Activated T-helper 2 cell treated with anti-CD3 and anti-CD28 coated beads, Interferon-gamma antibody, Interleukin-2, Interleukin-4, amounts not matched to agents 10 μg/mL and 5 μg/mL and 100 μg/mL, durations not matched to agents 14 hours and 24 hours and 36 hours (primary cell): ENCODE measurements at regions not wholly inside any gene's neighbourhood (a gene's known extent, or its start where the extent isn't known, plus 50 kb on each side); places are given as distances from the start of the nearest gene placed in this dataset.
"Not testable (repeated sequence)": the region's sequence is repeated elsewhere in the genome, so short reads cannot be mapped to it uniquely, and the experiment has no call there.

ENCODE experiments used
- DNase-seq: peaks from one replicate; pipeline ENCODE4 v3.0.0; 2021; ENCODE audit warnings: low spot score
- H3K27ac Mint-ChIP-seq: one replicate; pipeline ENCODE4 v1.8.0; 2021; ENCODE audit warnings: mixed read lengths
- H3K27me3 Mint-ChIP-seq: one replicate; pipeline ENCODE4 v1.8.0; 2021; ENCODE audit warnings: low read depth, mixed read lengths
- H3K36me3 Mint-ChIP-seq: one replicate; pipeline ENCODE4 v1.8.0; 2021; ENCODE audit warnings: low read depth, mixed read lengths
- H3K4me1 Mint-ChIP-seq: one replicate; pipeline ENCODE4 v1.8.0; 2021; ENCODE audit warnings: low read depth, mixed read lengths
- H3K4me3 Mint-ChIP-seq: one replicate; pipeline ENCODE4 v1.8.0; 2021; ENCODE audit warnings: low read depth, mild to moderate bottlenecking, moderate library complexity, mixed read lengths
- H3K9me3 Mint-ChIP-seq: one replicate; pipeline ENCODE4 v1.8.0; 2021; ENCODE audit warnings: mixed read lengths
- intact Hi-C: fragments of 100-400 bp; cut with micrococcal nuclease; formaldehyde crosslinking; loops from one replicate; pipeline ENCODE4 v1.15.1; 2023

DNA sequence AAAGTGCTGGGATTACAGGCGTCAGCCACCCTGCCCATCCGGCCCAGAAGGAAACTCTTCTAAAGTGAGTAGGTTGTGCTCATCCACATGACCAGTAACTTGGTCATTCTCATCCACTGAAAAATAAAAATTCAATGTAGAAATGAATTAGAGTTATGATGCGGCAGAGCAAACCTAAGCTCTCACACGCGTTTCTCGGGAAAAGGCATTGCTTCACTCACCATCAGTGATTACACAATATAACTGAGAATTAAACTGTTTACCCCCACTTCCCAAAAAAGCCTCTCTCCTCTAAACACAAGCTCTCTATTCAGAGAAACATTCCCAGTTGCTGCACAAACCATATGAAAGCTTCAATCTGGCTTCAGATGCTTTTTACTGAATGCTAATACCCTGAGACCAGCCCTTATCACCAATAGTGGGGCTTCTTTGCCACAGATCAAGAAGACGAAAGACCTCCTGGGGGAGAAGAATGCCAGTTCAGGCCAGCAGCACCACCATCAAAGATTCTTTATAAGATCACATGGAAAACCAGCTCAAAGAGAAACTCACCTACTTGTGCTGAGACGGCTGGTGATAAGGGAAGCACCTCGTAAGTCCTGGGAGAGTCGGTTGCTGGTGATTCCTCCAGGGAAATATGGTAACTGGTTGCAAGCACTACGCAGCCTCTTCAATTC is 121.5 kb upstream of the SFSWAP start:
- peaks cover 5% of the 10 kb centered on the region for H3K9me3 Mint-ChIP-seq
- no peak overlapping the region for H3K27ac Mint-ChIP-seq
- intact Hi-C loops = no loop called here
- no peaks in the 10 kb centered on the region for H3K36me3 Mint-ChIP-seq
- no peak overlapping the region for H3K4me3 Mint-ChIP-seq
- H3K4me1 Mint-ChIP-seq = peaks cover 20% of the 10 kb centered on the region
- peaks cover 2% of the 10 kb centered on the region for H3K27me3 Mint-ChIP-seq
- DNase-seq = no peak

DNA sequence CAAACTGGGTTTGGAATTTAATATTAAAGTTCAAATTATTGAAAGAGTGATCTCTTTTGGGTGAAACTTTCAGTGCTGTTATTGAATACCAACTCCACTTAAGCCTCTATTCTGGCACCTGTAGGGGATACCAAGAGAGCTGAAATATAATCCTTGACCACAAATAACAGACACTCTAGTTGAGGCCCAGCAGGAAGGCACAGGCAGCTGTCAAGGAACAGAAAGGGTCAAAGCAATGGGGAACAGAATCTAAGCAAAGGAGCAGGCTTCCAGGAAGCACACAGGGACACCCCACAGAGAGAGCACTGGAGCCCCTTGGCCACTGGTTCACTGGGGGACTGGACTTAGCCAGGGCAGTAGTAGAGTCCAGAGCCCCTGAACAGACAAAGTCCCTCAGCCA is 120.9 kb upstream of the SFSWAP start:
- Mint-ChIP-seq H3K36me3 (no peaks in the 10 kb centered on the region), H3K27ac (no peak overlapping the region), H3K4me3 (no peak overlapping the region), H3K9me3 (peaks cover 5% of the 10 kb centered on the region), H3K27me3 (peaks cover 2% of the 10 kb centered on the region), H3K4me1 (peaks cover 20% of the 10 kb centered on the region)
- DNase-seq = no peak
- intact Hi-C loops = no loop called here

GRCh38 chr12:131591136-131591535 is 119.8 kb upstream of the SFSWAP start:
- Mint-ChIP-seq H3K4me1 (peaks cover 24% of the 10 kb centered on the region), H3K9me3 (peaks cover 5% of the 10 kb centered on the region), H3K36me3 (no peaks in the 10 kb centered on the region), H3K27me3 (peaks cover 2% of the 10 kb centered on the region), H3K27ac (no peak overlapping the region), H3K4me3 (no peak overlapping the region)
- no peak for DNase-seq
- intact Hi-C loops = no loop called here

DNA sequence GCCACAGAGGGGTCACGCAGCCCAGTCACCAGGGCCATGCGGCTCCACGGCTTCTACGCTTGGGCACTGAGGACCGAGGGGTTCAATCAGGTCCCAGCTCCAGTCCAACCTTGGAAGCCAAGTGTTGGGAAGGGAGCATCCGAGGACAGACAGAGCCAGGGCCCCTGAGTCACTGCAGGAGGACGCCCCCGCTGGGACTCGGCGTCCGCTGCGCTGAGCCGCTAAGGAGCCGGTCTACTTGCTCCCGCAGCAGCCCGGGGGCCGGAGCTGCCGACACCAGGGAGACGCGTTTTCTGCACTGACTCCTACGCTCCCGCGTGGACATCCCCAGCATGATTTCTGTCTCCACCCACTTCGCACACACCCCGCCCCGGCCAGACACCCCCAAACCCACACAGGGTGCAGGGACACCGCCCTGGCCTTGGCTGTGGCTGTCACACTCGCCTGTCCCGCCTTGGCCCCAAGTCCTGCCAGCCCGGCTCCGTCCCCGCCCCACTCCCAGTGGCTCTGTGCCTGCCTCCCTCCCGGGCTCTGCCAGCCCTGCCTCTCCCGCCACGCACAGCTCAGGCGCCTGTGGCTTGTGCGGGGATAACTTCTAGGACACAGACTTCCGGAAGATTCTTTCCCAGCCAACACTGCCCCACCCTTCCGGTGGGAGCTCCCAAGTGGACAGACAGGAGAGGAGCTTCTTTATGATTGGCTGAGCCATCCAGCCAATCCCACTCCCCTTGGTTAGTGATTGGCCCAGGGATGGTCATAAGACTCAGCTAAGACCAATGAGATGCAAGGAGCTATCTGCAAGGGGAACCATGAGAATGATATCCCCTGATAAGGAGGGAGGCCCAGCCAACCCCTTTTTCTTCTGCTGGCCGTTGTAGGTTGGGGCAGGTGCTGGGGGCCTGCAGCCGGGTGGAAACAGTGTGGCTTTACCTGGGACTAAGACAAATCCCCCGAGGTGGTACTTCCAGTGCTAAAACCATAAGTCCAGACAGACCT is 118.9 kb upstream of the SFSWAP start:
- Mint-ChIP-seq H3K4me3 (no peak overlapping the region), H3K27me3 (peaks cover 2% of the 10 kb centered on the region), H3K9me3 (peaks cover 5% of the 10 kb centered on the region), H3K36me3 (no peaks in the 10 kb centered on the region), H3K27ac (no peak overlapping the region), H3K4me1 (peaks cover 24% of the 10 kb centered on the region)
- DNase-seq = no peak
- intact Hi-C loops = no loop called here

- DNase-seq = peak; percentile 22
- peaks cover 24% of the 10 kb centered on the region for H3K4me1 Mint-ChIP-seq
- H3K27me3 Mint-ChIP-seq = peaks cover 2% of the 10 kb centered on the region
- H3K36me3 Mint-ChIP-seq = no peaks in the 10 kb centered on the region
- no peak overlapping the region for H3K4me3 Mint-ChIP-seq
- peak overlapping the region; percentile 70 for H3K27ac Mint-ChIP-seq
- intact Hi-C loops = loop anchor here (1.0 kb wide), 1 partner anchor 14 kb away; no protein-coding TSS in a partner anchor
- H3K9me3 Mint-ChIP-seq = peaks cover under 1% of the 10 kb centered on the region
Measured at GRCh38 chr12:131592972-131593371, 117.9 kb upstream of the SFSWAP start.

DNA sequence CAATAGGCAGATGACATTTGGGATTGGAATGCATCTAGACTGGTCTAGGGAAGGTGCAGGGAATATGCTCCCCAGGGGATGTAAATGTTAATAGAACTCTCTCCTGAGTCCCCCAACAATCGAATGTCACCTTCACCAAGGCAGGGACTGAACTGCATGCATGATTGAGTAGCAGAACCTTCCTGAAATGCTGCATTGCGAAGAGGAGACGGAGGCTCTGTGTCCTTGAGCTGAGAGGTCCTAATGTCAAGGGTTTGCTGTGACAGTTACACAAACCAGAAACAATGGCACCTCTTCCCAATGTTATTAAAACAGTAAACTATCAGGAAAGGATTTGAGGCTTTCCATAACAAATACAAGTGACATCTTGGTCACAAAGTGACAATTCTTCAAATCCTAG is 117.5 kb upstream of the SFSWAP start:
- Mint-ChIP-seq H3K9me3 (no peaks in the 10 kb centered on the region), H3K36me3 (no peaks in the 10 kb centered on the region), H3K4me1 (peaks cover 24% of the 10 kb centered on the region), H3K4me3 (no peak overlapping the region), H3K27ac (peak overlapping the region; percentile 70), H3K27me3 (peaks cover 2% of the 10 kb centered on the region)
- no peak for DNase-seq
- intact Hi-C loops = loop anchor here (1.0 kb wide), 1 partner anchor 14 kb away; no protein-coding TSS in a partner anchor

DNA sequence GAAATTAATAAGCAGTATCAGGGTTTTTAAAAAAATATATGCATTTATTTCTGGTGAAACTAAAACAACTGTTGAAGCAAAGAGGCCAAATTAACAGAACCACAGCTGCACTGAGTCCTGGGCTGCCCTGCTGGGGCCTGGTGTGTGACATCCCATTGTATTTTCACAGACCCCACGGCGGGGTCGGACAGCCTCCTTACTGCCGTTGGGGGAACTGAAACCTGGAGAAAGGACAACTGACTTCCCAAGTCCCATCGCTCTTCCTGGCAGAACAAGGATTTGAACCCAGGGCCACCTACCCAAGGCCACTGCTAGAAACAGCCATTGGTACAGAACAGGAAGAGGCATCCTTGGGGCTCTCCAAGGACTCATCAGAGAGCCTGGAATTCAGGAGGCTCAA is 114.8 kb upstream of the SFSWAP start:
- Mint-ChIP-seq H3K27ac (no peak overlapping the region), H3K27me3 (no peaks in the 10 kb centered on the region), H3K36me3 (no peaks in the 10 kb centered on the region), H3K4me1 (peaks cover 26% of the 10 kb centered on the region), H3K4me3 (no peak overlapping the region), H3K9me3 (no peaks in the 10 kb centered on the region)
- intact Hi-C loops = no loop called here
- DNase-seq = no peak

DNA sequence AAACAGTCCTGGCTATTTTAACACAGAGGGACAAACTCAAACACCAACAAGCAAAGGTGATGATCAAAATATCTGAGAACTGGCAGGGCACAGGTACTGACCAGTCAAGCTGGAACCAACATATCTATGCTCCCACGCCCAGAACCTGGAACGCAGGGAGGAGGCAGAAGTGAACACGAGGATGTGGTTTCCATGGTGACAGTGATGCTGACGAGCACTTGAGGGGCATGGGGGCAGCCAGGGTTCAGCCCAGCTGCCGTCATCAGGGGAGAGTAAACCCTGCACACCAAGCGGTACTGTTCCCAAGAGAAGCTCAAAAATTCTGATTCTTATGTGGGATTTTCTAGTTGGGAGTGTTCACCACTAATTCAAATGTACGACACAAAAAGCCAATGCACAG is 113.6 kb upstream of the SFSWAP start:
- Mint-ChIP-seq H3K9me3 (no peaks in the 10 kb centered on the region), H3K27ac (no peak overlapping the region), H3K4me1 (peaks cover 22% of the 10 kb centered on the region), H3K27me3 (no peaks in the 10 kb centered on the region), H3K4me3 (no peak overlapping the region), H3K36me3 (no peaks in the 10 kb centered on the region)
- DNase-seq = no peak
- intact Hi-C loops = no loop called here

DNA sequence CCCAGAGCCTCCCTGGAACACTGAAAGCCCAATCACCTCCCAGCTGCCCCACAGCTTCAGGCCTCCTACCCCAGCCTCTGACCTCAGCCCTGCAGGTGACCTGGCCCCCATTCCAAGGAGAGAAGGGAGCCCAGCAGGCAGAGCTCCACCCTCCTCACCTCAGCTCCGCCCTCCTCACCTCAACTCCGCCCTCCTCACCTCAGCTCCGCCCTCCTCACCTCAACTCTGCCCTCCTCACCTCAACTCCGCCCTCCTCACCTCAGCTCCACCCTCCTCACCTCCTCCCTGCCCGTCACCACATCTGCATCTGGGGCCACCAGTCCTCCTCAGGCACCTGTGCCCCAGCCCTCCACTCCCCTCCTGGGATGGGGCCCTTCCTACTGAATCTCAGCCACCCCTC is 112.2 kb upstream of the SFSWAP start:
- DNase-seq = no peak
- Mint-ChIP-seq H3K27me3 (no peaks in the 10 kb centered on the region), H3K36me3 (no peaks in the 10 kb centered on the region), H3K27ac (no peak overlapping the region), H3K9me3 (no peaks in the 10 kb centered on the region), H3K4me3 (no peak overlapping the region), H3K4me1 (peaks cover 22% of the 10 kb centered on the region)
- intact Hi-C loops = no loop called here

DNA sequence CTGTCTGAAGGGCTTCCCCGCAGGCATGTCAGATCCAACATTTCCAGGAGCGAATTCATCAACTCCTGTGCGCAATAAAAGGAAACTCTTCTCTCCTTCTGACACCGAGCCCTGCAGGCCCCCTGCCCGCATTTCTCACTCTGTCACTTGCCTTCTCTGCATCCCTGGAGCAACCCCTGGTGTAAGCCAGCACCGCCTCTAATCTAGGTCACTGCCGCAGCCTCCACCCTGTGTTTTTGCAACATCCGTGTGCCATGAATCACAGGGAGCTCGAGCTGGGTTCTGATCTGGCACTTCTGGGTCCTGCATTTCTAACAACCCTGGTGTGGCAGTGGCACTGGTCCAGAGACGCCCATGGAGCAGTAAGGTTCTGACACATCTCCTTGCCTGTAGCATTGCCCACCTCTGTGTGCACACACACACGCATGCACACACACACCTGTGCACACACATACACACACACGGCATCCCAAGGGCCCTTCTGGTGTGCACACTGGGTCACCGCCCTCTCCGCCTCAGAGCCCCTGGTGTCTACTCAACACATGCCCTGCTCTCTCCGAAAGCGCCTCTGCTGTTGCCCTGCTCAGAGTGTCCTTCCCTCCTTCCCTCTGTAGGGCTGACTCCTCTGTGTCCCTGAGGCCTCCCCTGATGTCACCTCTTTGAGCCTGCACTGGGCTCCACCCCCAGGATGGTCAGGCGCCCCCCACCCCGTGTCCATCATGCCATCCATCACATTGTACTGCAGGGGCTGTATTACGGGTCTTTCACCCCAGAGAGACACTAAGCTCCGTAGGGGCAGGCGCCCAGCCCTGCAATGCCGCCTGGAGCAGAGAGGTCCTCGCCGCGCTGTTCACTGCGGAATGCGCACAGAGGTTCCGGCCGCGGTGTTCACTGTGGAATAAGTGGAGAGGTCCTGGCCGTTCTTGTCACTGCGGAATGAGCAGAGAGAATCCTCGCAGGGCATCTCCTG is 111.4 kb upstream of the SFSWAP start:
- Mint-ChIP-seq H3K27me3 (no peaks in the 10 kb centered on the region), H3K36me3 (no peaks in the 10 kb centered on the region), H3K27ac (no peak overlapping the region), H3K4me3 (no peak overlapping the region), H3K4me1 (peaks cover 25% of the 10 kb centered on the region), H3K9me3 (no peaks in the 10 kb centered on the region)
- intact Hi-C loops = loop anchor here (10.0 kb wide), 2 partner anchors 85 to 385 kb away; no protein-coding TSS in a partner anchor
- no peak for DNase-seq

- no peaks in the 10 kb centered on the region for H3K27me3 Mint-ChIP-seq
- no peak for DNase-seq
- H3K36me3 Mint-ChIP-seq = no peaks in the 10 kb centered on the region
- H3K4me1 Mint-ChIP-seq = peaks cover 31% of the 10 kb centered on the region
- H3K27ac Mint-ChIP-seq = no peak overlapping the region
- H3K4me3 Mint-ChIP-seq = no peak overlapping the region
- no peaks in the 10 kb centered on the region for H3K9me3 Mint-ChIP-seq
- intact Hi-C loops = loop anchor here (10.0 kb wide), 2 partner anchors 85 to 385 kb away; no protein-coding TSS in a partner anchor
Measured at GRCh38 chr12:131600160-131600532, 110.7 kb upstream of the SFSWAP start.

- H3K27ac Mint-ChIP-seq = not testable (repeated sequence)
- intact Hi-C loops = loop anchor here (10.0 kb wide), 2 partner anchors 83 to 387 kb away; no protein-coding TSS in a partner anchor
Measured at GRCh38 chr12:131601499-131601898, 109.4 kb upstream of the SFSWAP start.

More at GRCh38 chr12:131601499-131601898, 109.4 kb upstream of the SFSWAP start:
- not testable (repeated sequence) for H3K4me3 Mint-ChIP-seq, DNase-seq, H3K9me3 Mint-ChIP-seq, H3K36me3 Mint-ChIP-seq, H3K27me3 Mint-ChIP-seq
- peaks cover 40% of the 10 kb centered on the region for H3K4me1 Mint-ChIP-seq
